ENCODE measurements at regions not wholly inside any gene's neighbourhood (a gene's known extent, or its start where the extent isn't known, plus 50 kb on each side); places are given as distances from the start of the nearest gene placed in this dataset.

- TF ChIP-seq ZFP37 (CRISPR knock-in tag; IDR thresholded peaks at IDR 0.05; ENCODE audit: borderline replicate concordance) (no peak), CHCHD3 (CRISPR knock-in tag; IDR thresholded peaks at IDR 0.05) (no peak), BCL6 (CRISPR knock-in tag; IDR thresholded peaks at IDR 0.05) (no peak), TCF7 (IDR thresholded peaks at IDR 0.05; ENCODE audit: low read depth) (no peak), MIER3 (CRISPR knock-in tag; IDR thresholded peaks at IDR 0.05; ENCODE audit: borderline replicate concordance) (no peak), GABPA (IDR thresholded peaks at IDR 0.05; ENCODE audit: low read depth, low read length) (no peak), GABPA (CRISPR knock-in tag; IDR thresholded peaks at IDR 0.05; ENCODE audit: low read depth) (no peak)
Measured at GRCh38 chr4:144531841-144532240, 114.1 kb upstream of the HHIP start.
